A549 (cell line): ENCODE measurements at regions not wholly inside any gene's neighbourhood (a gene's known extent, or its start where the extent isn't known, plus 50 kb on each side); places are given as distances from the start of the nearest gene placed in this dataset.

Experiments
- CBX8 ChIP-seq: fragments of 200-600 bp; sonication (generic); IDR thresholded peaks from 2 replicates; pipeline ENCODE4 v1.6.1; 2016
- CHD2 ChIP-seq: fragments of 150-350 bp; IDR thresholded peaks from 2 replicates; pipeline ENCODE4 v1.6.1; 2014; ENCODE audit warnings: low read length; ENCODE audit not compliant: partially characterized antibody
- CHD4 ChIP-seq: fragments of 200-600 bp; sonication (generic); IDR thresholded peaks from 2 replicates; pipeline ENCODE4 v1.6.1; 2016; ENCODE audit warnings: antibody characterized with exemption, mild to moderate bottlenecking, borderline replicate concordance
- HDAC2 ChIP-seq: fragments of 200-600 bp; sonication (generic); IDR thresholded peaks from 2 replicates; pipeline ENCODE4 v1.6.1; 2016
- NFE2L2 ChIP-seq: fragments of 150-350 bp; conservative IDR thresholded peaks from 2 replicates; pipeline ENCODE4 v1.6.1; 2014; ENCODE audit warnings: low read length
- POLR2A ChIP-seq: IDR thresholded peaks from 2 replicates; pipeline ENCODE4 v1.6.1; 2012; ENCODE audit warnings: mild to moderate bottlenecking, low read length
- RAD21 ChIP-seq, 2 experiments: fragments of >200 bp in 1 of 2; sonication (Bioruptor Twin) in 1 of 2; formaldehyde crosslinking in 1 of 2; IDR thresholded peaks in 1 of 2; conservative IDR thresholded peaks in 1 of 2; 2 replicates in 1 of 2; 3 replicates in 1 of 2; pipeline ENCODE4 v1.6.1; 2012 to 2018; ENCODE audit warnings: inconsistent platforms in 1 of 2
- RFX5 ChIP-seq: fragments of 450-650 bp; IDR thresholded peaks from 2 replicates; pipeline ENCODE4 v1.7.1; 2014; ENCODE audit warnings: antibody characterized with exemption, mild to moderate bottlenecking, moderate library complexity
- ZC3H11A ChIP-seq: fragments of 450-650 bp; IDR thresholded peaks from 2 replicates; pipeline ENCODE4 v1.6.1; 2014; ENCODE audit warnings: antibody characterized with exemption, mild to moderate bottlenecking
- TF ChIP-seq, protein P1 (sequence below): fragments of >200 bp; sonication (Bioruptor Twin); formaldehyde crosslinking; IDR thresholded peaks from 3 replicates; pipeline ENCODE4 v1.5.1; 2016

DNA sequence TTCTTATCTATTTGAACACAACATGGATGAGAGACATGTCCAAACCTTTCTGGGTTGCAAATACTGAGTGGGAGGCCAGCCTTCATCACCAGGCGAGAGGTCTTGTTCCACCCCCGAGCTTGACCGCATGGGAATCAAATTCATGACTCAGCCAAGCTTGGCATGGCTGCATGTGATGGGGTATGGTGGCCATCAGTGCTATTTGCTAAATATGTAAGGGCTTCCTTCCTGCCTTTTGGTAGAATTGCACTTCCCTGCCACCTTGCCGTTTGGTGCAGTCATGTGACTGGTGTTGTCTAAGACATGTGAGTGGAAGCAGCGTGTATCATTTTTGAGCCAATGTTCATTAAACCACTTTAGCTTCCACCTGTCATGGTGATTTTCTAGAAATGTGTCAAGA is 508.9 kb upstream of the SULF2 start:
- TF ChIP-seq CBX8 = no peak
- TF ChIP-seq HDAC2 = no peak
- no peak for TF ChIP-seq CHD4
- TF ChIP-seq, protein P1, sequence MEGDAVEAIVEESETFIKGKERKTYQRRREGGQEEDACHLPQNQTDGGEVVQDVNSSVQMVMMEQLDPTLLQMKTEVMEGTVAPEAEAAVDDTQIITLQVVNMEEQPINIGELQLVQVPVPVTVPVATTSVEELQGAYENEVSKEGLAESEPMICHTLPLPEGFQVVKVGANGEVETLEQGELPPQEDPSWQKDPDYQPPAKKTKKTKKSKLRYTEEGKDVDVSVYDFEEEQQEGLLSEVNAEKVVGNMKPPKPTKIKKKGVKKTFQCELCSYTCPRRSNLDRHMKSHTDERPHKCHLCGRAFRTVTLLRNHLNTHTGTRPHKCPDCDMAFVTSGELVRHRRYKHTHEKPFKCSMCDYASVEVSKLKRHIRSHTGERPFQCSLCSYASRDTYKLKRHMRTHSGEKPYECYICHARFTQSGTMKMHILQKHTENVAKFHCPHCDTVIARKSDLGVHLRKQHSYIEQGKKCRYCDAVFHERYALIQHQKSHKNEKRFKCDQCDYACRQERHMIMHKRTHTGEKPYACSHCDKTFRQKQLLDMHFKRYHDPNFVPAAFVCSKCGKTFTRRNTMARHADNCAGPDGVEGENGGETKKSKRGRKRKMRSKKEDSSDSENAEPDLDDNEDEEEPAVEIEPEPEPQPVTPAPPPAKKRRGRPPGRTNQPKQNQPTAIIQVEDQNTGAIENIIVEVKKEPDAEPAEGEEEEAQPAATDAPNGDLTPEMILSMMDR = no peak
- TF ChIP-seq ZC3H11A = no peak
- no peak for TF ChIP-seq POLR2A
- no peak for TF ChIP-seq NFE2L2
- TF ChIP-seq RAD21 (conservative IDR thresholded peaks at IDR 0.05 in 1 of 2, IDR thresholded peaks at IDR 0.05 in 1 of 2) = no peak
- no peak for TF ChIP-seq CHD2
- no peak for TF ChIP-seq RFX5
